GM21381 (cell line): ENCODE measurements at regions not wholly inside any gene's neighbourhood (a gene's known extent, or its start where the extent isn't known, plus 50 kb on each side); places are given as distances from the start of the nearest gene placed in this dataset.

ENCODE experiments used
- ATAC-seq: cut with Tn5 transposase; IDR thresholded peaks from one replicate; pipeline ENCODE4 v1.9.1; 2021; ENCODE audit warnings: mild to moderate bottlenecking, moderate library complexity; ENCODE audit not compliant: unreplicated experiment

GRCh38 chr9:88037285-88037845, 63.0 kb upstream of the CDK20 start:
- ATAC-seq = no peak

- no peak for ATAC-seq
Observed at GRCh38 chr9:88034964-88035363, 60.6 kb upstream of the CDK20 start.

GRCh38 chr9:88033359-88033702, 59.0 kb upstream of the CDK20 start:
- no peak for ATAC-seq

GRCh38 chr9:88028338-88028737, 54.0 kb upstream of the CDK20 start:
- no peak for ATAC-seq

GRCh38 chr9:88026118-88026479, 51.8 kb upstream of the CDK20 start:
- ATAC-seq = no peak

- no peak for ATAC-seq
Observed at GRCh38 chr9:88025411-88026117, 51.2 kb upstream of the CDK20 start.

- no peak for ATAC-seq
Observed at GRCh38 chr9:88024896-88025295, 50.6 kb upstream of the CDK20 start.
